SU-DHL-6 (cell line): ENCODE measurements at regions not wholly inside any gene's neighbourhood (a gene's known extent, or its start where the extent isn't known, plus 50 kb on each side); places are given as distances from the start of the nearest gene placed in this dataset.

Experiments
- EZH2phosphoT487 ChIP-seq: fragments of 200-600 bp; sonication (generic), shearing (Covaris generic); conservative IDR thresholded peaks from 2 replicates; pipeline ENCODE4 v1.6.1; 2018; ENCODE audit warnings: mild to moderate bottlenecking, antibody characterized with exemption, low read length, moderate library complexity, mixed read lengths
- TF ChIP-seq, protein P1 (sequence below): fragments of 200-600 bp; sonication (generic); IDR thresholded peaks from one replicate; pipeline ENCODE4 v1.5.1; 2017; ENCODE audit warnings: antibody characterized with exemption, mild to moderate bottlenecking, low read length, moderate library complexity; ENCODE audit not compliant: insufficient read depth, poor library complexity, severe bottlenecking

DNA sequence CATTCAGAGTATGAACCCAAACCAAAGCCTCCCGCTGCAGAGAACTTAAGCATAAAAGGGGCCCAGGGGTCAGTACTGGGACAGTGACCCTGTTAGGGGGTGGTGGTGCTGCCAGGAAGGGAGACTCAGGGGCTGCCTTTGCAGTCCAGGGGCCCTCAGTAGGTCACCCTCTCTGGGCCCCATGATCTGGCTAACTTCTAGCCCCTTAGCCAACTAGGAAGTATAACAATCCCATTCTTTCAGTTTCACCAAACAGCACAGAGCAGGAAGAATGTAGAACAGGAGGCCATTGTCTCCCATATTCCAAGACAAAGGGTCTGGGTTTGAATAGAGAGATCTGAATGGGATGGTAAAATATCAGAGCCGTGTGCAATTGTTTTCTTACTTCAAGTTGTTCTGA, 378.6 kb upstream of the C16orf82 start:
- TF ChIP-seq, protein P1, sequence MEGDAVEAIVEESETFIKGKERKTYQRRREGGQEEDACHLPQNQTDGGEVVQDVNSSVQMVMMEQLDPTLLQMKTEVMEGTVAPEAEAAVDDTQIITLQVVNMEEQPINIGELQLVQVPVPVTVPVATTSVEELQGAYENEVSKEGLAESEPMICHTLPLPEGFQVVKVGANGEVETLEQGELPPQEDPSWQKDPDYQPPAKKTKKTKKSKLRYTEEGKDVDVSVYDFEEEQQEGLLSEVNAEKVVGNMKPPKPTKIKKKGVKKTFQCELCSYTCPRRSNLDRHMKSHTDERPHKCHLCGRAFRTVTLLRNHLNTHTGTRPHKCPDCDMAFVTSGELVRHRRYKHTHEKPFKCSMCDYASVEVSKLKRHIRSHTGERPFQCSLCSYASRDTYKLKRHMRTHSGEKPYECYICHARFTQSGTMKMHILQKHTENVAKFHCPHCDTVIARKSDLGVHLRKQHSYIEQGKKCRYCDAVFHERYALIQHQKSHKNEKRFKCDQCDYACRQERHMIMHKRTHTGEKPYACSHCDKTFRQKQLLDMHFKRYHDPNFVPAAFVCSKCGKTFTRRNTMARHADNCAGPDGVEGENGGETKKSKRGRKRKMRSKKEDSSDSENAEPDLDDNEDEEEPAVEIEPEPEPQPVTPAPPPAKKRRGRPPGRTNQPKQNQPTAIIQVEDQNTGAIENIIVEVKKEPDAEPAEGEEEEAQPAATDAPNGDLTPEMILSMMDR, result no peak
- no peak for TF ChIP-seq EZH2phosphoT487
